Cardiac muscle cell (in vitro differentiated cells and primary cell): ENCODE measurements at regions not wholly inside any gene's neighbourhood (a gene's known extent, or its start where the extent isn't known, plus 50 kb on each side); places are given as distances from the start of the nearest gene placed in this dataset.

Experiments
- DNase-seq, 2 donors: peaks; one replicate each; pipeline versions ENCODE4 v3.0.0 to v3.0.0-alpha.2; 2010 to 2017; ENCODE audit warnings: low read depth in 1 of 2, low spot score in 1 of 2
- H3K27ac ChIP-seq: fragments of 200-600 bp; sonication (generic); 2 replicates; pipeline ENCODE4 v1.5.1; 2016
- H3K27me3 ChIP-seq: fragments of 200-600 bp; sonication (generic); 2 replicates; pipeline ENCODE4 v1.6.0; 2016; ENCODE audit warnings: control low read depth
- H3K36me3 ChIP-seq: fragments of 200-600 bp; sonication (generic); 2 replicates; pipeline ENCODE4 v1.5.1; 2016; ENCODE audit warnings: control low read depth
- H3K4me1 ChIP-seq: fragments of 200-600 bp; sonication (generic); 2 replicates; pipeline ENCODE4 v1.8.1; 2017; ENCODE audit warnings: low read depth, mild to moderate bottlenecking, mixed run types
- H3K4me3 ChIP-seq: fragments of 200-600 bp; sonication (generic); 2 replicates; pipeline ENCODE4 v1.5.1; 2016; ENCODE audit warnings: mild to moderate bottlenecking
- H3K9me3 ChIP-seq: fragments of 200-600 bp; sonication (generic); 2 replicates; pipeline ENCODE4 v1.5.1; 2017; ENCODE audit warnings: low read depth, mild to moderate bottlenecking, control low read depth
- TF ChIP-seq, protein P1 (sequence below): IDR thresholded peaks from 2 replicates; pipeline ENCODE4 v1.5.1; 2012; ENCODE audit warnings: low read depth, mild to moderate bottlenecking, low read length

DNA sequence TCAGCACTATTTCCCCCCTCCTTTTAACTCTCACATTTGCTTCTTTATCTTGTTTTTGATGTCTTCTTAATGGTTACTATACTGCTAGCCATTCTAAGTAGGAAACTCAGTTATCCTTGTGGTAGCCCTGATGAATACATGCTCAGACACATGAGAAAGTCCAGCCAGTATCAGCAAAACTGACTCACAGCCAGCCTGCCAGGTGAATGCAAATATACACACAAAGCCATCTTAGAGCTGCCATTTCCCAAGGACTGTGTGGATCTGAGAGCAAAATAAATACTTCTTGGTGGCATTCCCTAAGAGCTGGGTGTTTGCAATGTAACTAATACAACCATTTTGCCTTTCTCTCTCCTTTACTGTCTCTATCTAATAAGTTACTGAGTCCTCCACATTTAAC, 455.2 kb downstream of the CCER1 start:
- no peak overlapping the region for H3K4me3 ChIP-seq
- no peaks in the 10 kb centered on the region for H3K27me3 ChIP-seq
- H3K36me3 ChIP-seq = no peaks in the 10 kb centered on the region
- DNase-seq = no peak
- H3K9me3 ChIP-seq = no peaks in the 10 kb centered on the region
- H3K4me1 ChIP-seq = no peaks in the 10 kb centered on the region
- no peak overlapping the region for H3K27ac ChIP-seq
- TF ChIP-seq, protein P1, sequence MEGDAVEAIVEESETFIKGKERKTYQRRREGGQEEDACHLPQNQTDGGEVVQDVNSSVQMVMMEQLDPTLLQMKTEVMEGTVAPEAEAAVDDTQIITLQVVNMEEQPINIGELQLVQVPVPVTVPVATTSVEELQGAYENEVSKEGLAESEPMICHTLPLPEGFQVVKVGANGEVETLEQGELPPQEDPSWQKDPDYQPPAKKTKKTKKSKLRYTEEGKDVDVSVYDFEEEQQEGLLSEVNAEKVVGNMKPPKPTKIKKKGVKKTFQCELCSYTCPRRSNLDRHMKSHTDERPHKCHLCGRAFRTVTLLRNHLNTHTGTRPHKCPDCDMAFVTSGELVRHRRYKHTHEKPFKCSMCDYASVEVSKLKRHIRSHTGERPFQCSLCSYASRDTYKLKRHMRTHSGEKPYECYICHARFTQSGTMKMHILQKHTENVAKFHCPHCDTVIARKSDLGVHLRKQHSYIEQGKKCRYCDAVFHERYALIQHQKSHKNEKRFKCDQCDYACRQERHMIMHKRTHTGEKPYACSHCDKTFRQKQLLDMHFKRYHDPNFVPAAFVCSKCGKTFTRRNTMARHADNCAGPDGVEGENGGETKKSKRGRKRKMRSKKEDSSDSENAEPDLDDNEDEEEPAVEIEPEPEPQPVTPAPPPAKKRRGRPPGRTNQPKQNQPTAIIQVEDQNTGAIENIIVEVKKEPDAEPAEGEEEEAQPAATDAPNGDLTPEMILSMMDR = no peak

GRCh38 chr12:90497923-90498545, 456.9 kb downstream of the CCER1 start:
- Histone ChIP-seq H3K9me3 (no peaks in the 10 kb centered on the region), H3K4me3 (no peak overlapping the region), H3K36me3 (no peaks in the 10 kb centered on the region), H3K27me3 (no peaks in the 10 kb centered on the region), H3K27ac (no peak overlapping the region), H3K4me1 (no peaks in the 10 kb centered on the region)
- TF ChIP-seq, protein P1 = no peak
- no peak for DNase-seq

DNA sequence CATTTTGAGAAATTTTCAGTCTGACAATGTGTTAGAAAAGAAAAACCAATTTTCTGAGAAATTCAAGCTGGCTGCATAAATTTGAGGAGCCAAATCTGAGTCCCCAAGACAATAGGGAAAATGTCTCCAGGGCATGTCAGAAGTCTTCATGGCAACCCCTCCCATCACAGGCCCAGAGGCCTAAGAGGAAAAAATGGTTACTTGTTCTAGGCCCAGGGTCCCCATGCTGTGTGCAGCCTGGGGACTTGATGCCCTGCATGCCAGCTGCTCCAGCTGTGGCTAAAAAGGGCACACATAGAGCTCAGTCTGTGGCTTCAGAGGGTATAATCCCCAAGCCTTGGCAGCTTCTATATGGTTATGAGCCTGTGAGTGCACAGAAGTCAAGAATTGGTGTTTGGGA, 464.6 kb downstream of the CCER1 start:
- no peaks in the 10 kb centered on the region for H3K4me1 ChIP-seq
- no peak overlapping the region for H3K4me3 ChIP-seq
- H3K27ac ChIP-seq = no peak overlapping the region
- TF ChIP-seq, protein P1 = no peak
- no peaks in the 10 kb centered on the region for H3K36me3 ChIP-seq
- no peak for DNase-seq
- no peaks in the 10 kb centered on the region for H3K9me3 ChIP-seq
- H3K27me3 ChIP-seq = no peaks in the 10 kb centered on the region

- DNase-seq = no peak
- H3K27me3 ChIP-seq = no peaks in the 10 kb centered on the region
- H3K4me1 ChIP-seq = no peaks in the 10 kb centered on the region
- TF ChIP-seq, protein P1 = no peak
- no peaks in the 10 kb centered on the region for H3K9me3 ChIP-seq
- no peaks in the 10 kb centered on the region for H3K36me3 ChIP-seq
- no peak overlapping the region for H3K4me3 ChIP-seq
- no peak overlapping the region for H3K27ac ChIP-seq
Observed at GRCh38 chr12:90489141-90489540, 465.8 kb downstream of the CCER1 start.

- H3K27me3 ChIP-seq = no peaks in the 10 kb centered on the region
- no peak overlapping the region for H3K4me3 ChIP-seq
- no peaks in the 10 kb centered on the region for H3K36me3 ChIP-seq
- H3K4me1 ChIP-seq = peaks cover 19% of the 10 kb centered on the region
- TF ChIP-seq, protein P1 = no peak
- H3K9me3 ChIP-seq = no peaks in the 10 kb centered on the region
- no peak for DNase-seq
- H3K27ac ChIP-seq = no peak overlapping the region
Observed at GRCh38 chr12:90485560-90485959, 469.4 kb downstream of the CCER1 start.
